ENCODE measurements at regions not wholly inside any gene's neighbourhood (a gene's known extent, or its start where the extent isn't known, plus 50 kb on each side); places are given as distances from the start of the nearest gene placed in this dataset.

DNA sequence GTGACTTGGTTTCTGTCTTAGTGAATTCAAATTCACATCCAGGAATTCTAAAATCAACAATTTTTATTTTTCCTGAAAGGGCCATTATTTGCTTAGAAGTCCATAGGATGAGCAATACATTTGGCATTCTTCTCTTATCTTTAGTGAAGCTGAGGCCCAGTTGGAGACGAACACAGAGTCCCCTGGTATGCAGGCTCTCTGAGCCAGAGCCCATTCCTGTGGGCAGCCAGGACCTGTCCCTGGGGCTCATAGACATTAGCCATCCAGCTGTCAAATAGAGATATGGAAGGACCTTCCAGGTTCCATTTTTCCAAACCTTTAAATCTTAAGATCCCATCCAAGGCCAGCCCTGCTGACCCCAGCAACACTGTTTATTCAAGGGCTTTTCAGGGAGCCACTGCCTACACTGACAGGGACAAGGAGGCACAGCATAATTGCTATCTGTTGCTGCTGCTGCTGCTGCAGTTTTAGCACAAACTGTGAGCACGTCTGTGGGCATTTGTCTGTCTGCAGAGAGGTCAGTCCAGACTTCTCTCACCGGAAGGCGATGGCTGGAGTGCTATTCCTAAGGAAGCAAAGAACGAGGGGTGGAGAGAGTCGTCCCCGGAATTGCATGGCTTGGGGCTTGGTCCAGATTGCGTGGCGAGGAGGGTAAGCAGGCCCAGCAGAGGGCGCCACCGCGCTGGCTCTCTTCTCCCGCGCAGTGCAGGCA lies 639.0 kb downstream of the CCDC171 start:
- TF ChIP-seq, protein P1, sequence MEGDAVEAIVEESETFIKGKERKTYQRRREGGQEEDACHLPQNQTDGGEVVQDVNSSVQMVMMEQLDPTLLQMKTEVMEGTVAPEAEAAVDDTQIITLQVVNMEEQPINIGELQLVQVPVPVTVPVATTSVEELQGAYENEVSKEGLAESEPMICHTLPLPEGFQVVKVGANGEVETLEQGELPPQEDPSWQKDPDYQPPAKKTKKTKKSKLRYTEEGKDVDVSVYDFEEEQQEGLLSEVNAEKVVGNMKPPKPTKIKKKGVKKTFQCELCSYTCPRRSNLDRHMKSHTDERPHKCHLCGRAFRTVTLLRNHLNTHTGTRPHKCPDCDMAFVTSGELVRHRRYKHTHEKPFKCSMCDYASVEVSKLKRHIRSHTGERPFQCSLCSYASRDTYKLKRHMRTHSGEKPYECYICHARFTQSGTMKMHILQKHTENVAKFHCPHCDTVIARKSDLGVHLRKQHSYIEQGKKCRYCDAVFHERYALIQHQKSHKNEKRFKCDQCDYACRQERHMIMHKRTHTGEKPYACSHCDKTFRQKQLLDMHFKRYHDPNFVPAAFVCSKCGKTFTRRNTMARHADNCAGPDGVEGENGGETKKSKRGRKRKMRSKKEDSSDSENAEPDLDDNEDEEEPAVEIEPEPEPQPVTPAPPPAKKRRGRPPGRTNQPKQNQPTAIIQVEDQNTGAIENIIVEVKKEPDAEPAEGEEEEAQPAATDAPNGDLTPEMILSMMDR (IDR thresholded peaks at IDR 0.05 in 2 of 3, conservative IDR thresholded peaks at IDR 0.05 in 1 of 3; ENCODE audit: borderline replicate concordance in 1 of 3, insufficient read depth in 1 of 3, low read depth in 2 of 3, low read length in 2 of 3): peak; percentile 20 to 80 (median 71); a peak in 5 of 6 replicates
- no peak for TF ChIP-seq POLR2AphosphoS5 (IDR thresholded peaks at IDR 0.05; ENCODE audit: low read depth, low read length)
- TF ChIP-seq CEBPB (IDR thresholded peaks at IDR 0.05; ENCODE audit: low read depth): no peak
- no peak for TF ChIP-seq EZH2 (IDR thresholded peaks at IDR 0.05)
- no peak for TF ChIP-seq EZH2phosphoT487 (IDR thresholded peaks at IDR 0.05; ENCODE audit: borderline replicate concordance)
- no peak for TF ChIP-seq POLR2A (IDR thresholded peaks at IDR 0.05; ENCODE audit: borderline replicate concordance, extremely low read depth, insufficient read depth, insufficient read length)
